Left colon (tissue), 2 donors: ENCODE measurements at regions not wholly inside any gene's neighbourhood (a gene's known extent, or its start where the extent isn't known, plus 50 kb on each side); places are given as distances from the start of the nearest gene placed in this dataset.
A peak's percentile ranks its signal among the peaks of the same experiment; 100 is the strongest.

Source experiments
- ATAC-seq: fragments of 200-7000 bp; cut with Tn5 transposase; one replicate; pipeline ENCODE4 v1.9.1; 2020; ENCODE audit warnings: mild to moderate bottlenecking, moderate library complexity
- DNase-seq, 2 donors: peaks; one replicate each; pipeline ENCODE4 v3.0.0-alpha.2; 2020
- intact Hi-C, 2 donors: fragments of 100-400 bp; cut with DNase I in 1 of 2; cut with micrococcal nuclease in 1 of 2; formaldehyde crosslinking; loops; one replicate each; pipeline versions ENCODE4 v1.11.2 to v1.14.0; 2022; cut with DNase I, micrococcal nuclease
- donor health status: DM: no; HTN: no; CAD: no.
- donor health status: DM: yes; HTN: yes; CAD: no.

DNA sequence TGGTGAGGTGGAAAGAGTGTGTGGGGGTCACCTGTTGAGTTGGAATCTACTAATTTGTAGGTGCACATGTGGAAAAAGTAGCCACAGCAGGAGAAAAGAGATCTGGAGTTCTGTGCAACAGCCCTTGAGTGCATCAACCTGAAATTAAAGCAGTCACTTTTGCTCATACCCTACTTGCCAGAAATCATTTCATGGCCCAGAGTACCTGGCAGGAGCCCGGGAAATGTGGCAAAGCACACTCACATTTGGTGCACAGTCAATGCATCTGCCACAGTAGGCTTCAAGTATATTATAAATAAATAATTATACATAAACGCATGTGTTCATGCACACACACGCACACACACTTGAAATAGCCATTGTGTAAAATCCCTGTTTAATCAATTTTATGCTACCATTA is 203.0 kb downstream of the ICE1 start:
- no peak for DNase-seq
- no peak for ATAC-seq
- intact Hi-C loops: no loop called here

DNA sequence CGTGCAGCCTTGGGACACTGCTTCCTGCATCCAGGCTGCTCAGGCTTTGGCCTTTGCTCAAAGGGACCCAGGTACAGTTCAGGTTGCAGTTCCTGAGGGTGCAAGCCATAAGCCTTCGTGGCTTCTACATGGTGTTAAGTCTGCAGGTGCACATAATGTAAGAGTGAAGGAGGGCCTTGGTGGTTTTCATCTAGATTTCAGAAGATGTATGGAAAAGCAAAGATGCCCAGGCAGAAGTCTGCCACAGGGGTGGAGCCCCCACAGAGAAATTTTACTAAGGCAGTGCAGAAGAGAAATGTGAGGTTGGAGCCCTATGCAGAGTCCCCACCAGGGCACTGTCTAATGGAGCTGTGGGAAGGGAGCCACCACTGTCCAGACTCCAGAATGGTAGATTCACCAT is 200.9 kb downstream of the ICE1 start:
- DNase-seq (no peak), ATAC-seq (no peak)
- intact Hi-C loops: no loop called here

DNA sequence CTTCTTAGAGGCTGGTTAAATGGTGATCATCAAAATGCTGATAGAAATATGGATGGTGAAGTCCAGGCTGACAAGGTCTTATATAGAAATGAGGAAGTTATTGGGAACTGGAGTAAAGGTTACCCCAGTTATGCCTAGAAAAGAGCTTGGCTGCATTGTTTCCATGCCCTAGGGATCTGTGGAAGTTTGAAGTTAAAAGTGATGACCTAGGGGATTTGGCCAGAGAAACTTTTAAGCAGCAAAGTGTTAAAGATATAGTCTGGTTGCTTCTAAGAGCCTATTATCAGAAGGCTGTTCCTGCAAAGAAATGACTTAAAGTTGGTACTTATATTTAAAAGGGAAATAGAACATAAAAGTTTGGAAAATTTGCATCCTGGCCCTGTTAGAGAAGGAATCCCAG is 200.3 kb downstream of the ICE1 start:
- ATAC-seq: no peak
- intact Hi-C loops: no loop called here
- no peak for DNase-seq

DNA sequence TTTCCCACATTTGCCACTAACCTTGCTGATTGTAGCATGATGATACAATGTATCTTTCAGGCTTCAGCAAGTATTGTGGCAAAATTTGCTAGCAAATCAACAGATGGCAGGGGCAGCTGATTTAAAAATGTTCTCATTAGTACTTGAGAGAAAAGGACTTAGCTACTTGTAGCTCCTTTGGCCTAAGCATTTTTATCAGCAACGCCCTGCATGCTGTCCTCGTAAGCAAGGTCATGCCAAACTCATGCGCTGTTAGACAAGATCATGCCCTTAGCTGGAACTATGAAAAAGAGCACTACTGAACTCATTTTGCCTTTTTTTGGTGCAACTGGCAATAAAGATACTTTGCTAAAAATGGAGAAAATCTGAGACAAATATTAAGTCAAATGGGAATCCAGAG is 197.1 kb downstream of the ICE1 start:
- DNase-seq (no peak), ATAC-seq (no peak)
- intact Hi-C loops: no loop called here

DNA sequence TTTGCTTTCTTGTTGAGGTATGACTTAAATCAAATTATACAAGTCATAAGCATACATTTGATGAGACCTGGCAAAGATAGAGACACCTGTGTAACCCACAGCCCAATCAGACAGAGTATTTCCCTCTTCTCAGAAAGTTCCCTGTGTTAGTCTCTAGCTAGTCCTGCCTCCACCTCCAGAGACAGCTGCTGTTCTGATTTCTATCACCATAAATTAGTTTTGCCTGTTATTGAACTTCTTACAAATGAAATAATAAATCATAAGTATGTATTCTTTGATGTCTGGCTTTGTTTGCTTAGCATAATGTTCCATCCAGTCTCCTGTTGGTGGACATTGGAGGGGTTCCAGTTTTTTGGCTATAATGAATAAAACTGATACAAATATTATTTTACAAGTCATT is 194.5 kb downstream of the ICE1 start:
- DNase-seq (no peak), ATAC-seq (no peak)
- intact Hi-C loops: no loop called here

DNA sequence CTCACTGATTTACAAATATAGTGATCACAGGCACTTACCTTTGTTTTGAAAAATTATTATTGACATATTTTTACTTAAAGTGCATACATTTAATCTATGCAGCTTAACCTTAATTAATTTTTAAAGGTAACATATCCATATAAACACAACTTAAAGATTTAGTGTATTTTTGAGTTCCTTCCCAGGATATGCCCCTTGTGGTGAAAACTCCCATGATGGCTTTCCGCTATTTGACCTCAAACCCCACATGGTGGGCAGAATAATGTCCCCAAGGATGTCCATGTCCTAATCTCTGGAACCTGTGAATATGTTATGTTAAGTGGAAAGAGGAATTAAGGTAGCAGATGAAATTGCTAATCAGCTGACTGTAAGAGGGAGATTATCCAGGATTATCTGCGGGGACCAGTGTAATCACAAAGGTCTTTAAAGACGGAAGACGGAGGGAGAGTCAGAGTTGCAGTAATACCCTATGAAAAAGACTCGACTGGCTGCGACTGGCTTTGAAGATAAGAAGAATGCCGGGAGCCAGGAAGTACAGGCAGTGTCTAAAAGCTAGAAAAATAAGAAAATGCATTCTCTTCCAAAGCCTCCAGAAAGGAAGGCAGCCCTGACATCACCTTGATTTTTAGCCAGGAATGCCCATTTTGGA is 193.9 kb downstream of the ICE1 start:
- DNase-seq (no peak), ATAC-seq (no peak)
- intact Hi-C loops: no loop called here

DNA sequence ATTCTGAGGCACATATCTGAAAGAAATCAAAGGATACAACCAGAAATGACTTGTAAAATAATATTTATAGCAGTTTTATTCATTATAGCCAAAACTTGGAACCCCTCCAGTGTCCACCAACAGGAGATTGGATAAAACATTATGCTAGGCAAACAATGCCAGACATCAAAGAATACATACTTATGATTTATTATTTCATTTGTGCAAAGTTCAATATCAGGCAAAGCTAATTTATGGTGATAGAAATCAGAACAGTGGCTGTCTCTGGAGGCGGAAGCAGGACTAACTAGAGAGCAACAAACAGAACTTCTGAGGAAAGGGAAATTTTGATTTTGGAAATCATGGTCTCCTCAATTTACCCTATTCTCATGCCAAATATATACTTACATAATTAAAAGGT is 193.1 kb downstream of the ICE1 start:
- no peak for DNase-seq
- ATAC-seq: no peak

DNA sequence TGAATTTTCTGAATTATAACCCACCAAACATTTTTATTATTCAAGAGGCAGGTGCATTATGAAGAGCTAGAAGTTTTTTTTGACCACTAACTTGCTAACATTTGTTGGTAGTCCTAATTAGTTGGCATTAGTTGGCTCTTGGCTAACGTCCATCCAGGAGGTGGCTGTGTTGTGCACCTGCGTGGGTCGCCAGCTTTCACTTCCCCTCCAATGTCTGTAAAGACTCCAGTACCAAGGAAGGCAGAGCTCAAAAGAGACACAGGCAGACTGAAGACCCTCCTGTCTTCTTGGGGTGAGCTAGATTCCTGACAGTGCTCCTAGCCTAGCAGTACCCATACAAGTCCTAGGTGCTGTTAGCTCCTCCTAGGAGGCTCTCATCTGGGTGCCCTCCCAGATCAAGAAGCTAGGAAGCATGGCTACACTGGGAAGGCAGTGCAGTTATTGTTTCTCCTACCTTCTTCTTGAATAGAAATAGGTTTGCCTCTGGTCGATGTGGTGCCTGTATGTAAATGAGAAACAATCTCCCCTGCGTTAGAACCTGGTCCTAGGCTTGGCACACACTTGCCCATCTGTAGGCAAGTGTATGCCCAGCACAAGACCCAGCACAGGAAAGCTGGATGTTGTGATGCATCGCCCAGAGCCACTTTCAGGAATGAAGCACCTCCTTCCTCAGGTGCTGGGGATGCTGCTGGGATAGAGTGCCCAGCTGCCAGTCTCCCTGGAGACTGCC is 190.9 kb downstream of the ICE1 start:
- intact Hi-C loops: no loop called here
- DNase-seq: peak in 1 of 2 donors; percentile 6
- no peak for ATAC-seq

More for the DNA sequence above, 193.1 kb downstream of the ICE1 start:
- intact Hi-C loops: no loop called here

DNA sequence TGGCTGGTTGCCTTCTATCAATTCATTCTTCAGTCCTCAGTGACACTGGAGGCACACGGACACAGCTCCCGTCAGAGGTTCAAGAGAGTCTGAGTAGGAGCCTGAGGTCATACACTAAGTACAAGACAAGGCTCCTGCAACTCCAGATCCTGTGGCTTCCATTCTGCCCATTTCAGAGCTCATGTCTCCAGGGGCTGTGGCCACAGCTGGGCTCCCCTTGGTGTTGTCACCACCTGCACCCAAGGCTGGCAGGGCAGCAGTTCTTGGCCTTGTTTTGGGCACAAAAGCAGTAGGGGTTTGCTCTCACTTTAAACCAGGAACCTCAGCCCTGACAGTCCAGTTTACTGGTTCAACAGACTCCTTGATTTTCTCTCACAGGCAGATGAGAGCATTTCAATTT is 189.6 kb downstream of the ICE1 start:
- DNase-seq: no peak
- no peak for ATAC-seq
- intact Hi-C loops: no loop called here

DNA sequence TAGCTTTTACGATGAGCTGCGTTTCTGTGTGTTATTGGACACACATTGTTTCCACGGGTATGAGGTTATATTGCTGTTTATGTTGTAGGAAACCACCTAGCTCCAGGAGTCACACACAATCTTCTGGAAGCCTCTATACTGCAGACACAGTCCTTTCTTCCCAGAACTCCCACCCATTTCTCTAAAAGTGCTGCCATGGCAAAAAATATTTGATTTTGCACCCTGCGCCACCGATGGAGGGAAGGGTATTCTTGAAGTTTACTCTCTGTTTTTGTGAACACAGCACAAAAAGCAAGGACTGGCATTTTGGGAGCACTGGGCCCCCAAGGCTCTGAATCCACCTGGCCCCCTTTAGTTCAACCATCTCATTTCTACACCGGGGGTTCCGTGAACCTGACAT is 187.5 kb downstream of the ICE1 start:
- ATAC-seq: no peak
- DNase-seq: no peak
- intact Hi-C loops: no loop called here

DNA sequence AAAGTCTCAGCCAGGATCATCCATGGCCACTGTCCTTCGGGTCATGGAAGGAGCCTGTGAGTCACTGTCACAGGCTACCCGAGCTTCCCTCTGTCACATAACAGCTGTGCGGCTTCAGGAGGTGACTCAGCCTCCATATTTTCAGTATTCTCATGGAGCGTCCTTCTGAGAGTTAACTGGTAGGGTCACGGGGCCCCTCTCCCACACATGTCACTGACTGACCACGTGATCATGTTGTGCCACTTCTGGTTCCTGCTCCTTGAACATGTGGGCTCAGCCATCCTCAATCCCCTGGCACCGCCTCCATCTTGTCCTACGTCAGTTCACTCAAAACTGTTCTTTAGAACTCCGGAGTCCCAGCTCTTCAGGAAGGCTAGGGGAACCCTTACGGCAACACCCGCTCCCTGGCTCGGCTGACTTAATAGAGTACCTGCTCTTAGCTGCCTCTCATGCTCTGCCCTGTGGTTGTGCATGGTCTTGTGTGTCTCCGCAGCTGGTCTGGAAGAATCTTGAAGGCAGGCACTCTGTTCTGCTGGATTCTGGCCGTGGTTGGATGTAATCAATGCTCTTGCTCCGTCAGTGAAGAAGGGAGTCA is 182.8 kb downstream of the ICE1 start:
- intact Hi-C loops: no loop called here
- ATAC-seq (no peak), DNase-seq (no peak)

DNA sequence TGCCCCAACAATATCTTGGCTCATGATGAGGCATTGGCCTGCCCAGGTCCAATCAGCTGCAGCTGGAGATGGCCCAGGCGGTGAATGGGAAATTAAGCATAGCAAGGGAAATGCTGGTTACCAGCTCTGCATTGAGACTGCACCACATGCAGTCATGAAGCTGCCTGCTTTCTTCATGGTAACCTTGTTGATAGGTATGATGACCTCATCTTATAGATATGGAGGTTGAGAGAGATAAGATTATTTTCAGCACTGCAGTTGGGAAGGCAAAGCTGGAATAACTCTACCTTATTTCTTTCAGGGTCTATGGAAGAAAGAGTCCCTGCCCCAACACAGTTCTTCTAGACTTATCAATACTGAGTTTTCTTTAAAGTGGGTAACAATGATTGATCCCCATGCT is 180.1 kb downstream of the ICE1 start:
- intact Hi-C loops: no loop called here

DNA sequence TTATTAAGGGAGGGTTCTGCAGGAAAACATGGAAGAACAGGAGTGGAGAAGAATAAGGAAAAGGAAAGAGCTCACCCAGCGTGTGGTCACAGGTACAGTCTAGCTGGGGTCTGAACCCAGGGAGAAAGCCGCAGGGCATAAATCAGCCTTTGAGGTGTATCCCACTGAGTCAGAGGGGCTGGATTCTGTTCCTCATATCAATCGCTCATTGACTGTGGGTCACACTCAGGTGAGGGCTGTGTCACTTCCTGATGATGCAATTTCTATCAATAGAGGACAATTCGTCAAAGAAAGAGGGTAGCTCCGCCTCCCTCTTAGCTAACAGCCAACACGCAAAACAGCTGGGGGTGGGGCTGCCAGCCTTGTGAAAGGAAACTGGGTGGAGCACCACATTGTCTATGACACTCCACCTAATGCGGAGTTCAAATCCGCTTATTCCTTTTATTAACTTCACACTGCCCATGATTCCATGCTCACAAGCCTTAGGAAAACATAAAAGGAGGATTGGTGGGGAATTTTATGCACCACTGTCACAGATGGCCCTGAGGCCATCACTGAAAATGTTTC is 176.2 kb downstream of the ICE1 start:
- intact Hi-C loops: no loop called here
- DNase-seq (no peak), ATAC-seq (no peak)

More for the DNA sequence above, 180.1 kb downstream of the ICE1 start:
- ATAC-seq (no peak), DNase-seq (no peak)

DNA sequence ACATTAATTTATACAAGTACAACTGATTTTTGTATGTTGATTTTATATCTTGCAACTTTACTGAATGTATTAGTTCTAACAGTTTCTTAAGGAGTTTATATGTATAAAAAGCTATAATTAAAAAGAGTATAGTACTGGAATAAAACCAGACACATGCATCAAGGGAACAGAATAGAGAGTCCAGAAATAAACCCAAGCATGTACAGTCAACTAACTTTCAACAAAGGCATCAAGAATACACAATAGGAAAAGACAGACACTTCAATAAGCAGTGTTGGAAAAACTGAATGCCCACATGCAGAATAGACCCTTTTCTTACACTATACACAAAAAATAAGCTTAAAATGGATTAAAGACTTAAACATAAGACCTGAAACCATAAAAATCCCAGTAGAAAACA is 170.9 kb downstream of the ICE1 start:
- intact Hi-C loops: no loop called here
- ATAC-seq: no peak
- no peak for DNase-seq

DNA sequence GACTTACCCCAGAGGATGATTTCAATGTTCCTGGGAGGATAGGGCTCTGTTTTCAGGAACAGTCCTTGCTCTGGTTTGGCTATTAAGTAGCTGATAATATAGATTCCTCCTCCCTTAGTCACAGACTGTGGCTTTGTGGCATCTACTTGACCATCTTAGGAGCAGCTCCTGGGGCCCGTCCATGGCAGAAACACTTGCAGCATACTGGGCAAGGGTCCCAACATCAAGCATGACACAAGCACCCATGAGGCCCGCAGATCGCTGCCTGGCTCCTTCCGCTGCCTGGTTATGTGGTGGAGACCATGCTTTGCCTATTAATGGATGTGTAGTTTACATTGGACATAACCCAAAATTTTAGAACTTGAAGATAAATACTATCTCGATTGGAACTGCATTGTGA is 170.1 kb downstream of the ICE1 start:
- intact Hi-C loops: no loop called here
- no peak for DNase-seq
- no peak for ATAC-seq

DNA sequence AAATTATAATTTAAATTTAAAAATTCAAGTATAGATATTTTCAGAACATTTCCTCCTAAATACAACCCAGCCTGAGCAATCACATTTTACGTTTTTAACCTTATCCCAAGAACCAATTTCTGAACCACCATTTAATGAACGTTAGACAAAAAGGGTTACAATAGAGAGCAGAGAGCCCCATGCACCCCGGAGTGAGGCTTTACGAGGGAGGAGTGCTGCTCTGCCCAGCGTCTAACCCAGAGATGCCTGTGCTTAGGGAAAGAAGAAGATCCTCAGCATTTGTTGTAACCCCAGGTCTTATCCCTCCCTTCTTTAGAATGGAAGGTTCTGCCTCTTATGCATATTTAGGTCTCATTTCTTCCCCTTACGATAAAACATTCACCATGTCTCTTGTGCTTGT is 169.1 kb downstream of the ICE1 start:
- intact Hi-C loops: no loop called here
- DNase-seq: no peak
- ATAC-seq: no peak

DNA sequence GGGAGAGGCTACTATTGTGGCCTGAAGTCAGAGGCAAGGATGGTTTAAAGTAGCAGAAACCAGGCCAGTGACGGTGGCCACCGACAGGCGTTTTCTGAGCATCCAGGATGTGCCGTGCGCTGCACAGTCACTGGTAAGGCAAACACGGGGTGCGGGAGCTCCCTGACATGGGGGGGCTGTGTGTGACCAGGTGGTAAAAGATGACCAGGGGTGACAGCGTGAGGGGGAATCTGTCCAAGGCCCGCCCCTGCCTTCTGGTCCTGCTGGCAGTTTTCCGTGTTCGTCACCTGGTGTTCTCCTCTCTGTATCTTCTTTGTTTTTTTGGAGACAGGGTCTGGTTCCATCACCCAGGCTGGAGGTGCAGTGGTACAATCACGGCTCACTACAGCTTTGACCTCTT is 167.4 kb downstream of the ICE1 start:
- ATAC-seq (no peak), DNase-seq (no peak)
- intact Hi-C loops: no loop called here

DNA sequence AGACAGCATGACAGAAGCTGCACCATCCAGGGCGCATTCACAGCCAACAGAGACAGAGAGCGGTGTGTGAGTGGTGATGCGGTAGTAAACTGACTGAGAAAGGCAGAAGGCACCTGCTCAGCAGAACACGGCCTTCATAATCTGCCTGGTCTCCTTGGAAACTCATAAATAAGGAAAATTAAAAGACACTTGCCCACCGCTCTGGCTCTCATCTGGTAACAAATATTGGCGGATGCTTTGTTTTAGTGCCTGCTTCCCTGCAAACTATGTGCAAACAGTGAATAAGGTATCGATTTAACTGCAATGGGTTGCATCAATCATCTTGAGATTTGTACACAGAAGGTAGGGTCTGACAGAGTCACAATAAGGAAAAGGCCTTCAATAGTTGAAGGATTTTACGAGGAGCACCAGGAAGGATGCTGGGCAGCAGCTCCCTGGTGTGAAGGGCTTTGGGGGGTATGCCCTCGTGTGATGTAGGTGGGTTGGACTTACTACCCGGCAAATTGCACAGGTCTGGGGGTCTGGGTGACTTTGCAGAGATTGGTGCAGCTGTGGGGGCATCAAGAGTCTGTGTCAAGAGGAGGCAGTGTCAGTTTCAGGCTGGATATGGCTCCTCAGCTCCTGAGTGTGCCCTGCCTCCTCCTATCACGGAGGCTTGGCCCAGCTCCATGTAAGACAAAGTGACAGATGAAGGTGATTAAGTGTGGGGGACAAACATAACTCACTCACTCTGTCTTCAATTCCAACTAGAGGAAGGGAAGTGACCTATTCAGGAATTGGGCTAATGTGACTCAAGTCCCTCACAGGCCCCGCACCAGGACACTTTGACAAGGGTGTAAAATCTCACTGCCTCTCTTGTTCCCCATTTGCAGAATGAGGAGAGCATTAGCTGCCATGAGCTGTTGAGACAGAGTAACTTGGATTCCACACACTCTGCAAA is 166.7 kb downstream of the ICE1 start:
- DNase-seq: no peak
- intact Hi-C loops: no loop called here
- ATAC-seq: no peak

DNA sequence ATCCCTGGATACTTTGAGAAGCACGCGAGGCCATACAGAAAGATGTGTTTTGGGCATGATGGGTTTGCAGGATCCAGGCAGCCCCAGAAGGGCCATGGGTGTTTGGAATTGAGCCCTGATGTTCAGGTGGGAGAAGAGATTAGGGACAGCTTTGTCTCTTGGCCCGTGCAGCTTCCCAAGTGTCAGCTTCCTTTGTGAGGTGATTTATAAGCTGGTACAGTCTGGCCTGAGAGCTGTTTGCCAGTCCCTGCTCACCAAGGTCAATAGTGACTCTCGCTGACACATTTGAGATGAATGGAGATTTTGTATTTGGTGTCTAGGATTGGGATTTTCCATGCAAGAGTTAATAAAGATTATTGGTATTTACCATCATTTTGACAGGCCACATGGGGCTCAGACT is 165.9 kb downstream of the ICE1 start:
- no peak for DNase-seq
- ATAC-seq: no peak
- intact Hi-C loops: no loop called here
